ENCODE measurements at regions not wholly inside any gene's neighbourhood (a gene's known extent, or its start where the extent isn't known, plus 50 kb on each side); places are given as distances from the start of the nearest gene placed in this dataset.
"Not testable (repeated sequence)": the region's sequence is repeated elsewhere in the genome, so short reads cannot be mapped to it uniquely, and the experiment has no call there.

DNA sequence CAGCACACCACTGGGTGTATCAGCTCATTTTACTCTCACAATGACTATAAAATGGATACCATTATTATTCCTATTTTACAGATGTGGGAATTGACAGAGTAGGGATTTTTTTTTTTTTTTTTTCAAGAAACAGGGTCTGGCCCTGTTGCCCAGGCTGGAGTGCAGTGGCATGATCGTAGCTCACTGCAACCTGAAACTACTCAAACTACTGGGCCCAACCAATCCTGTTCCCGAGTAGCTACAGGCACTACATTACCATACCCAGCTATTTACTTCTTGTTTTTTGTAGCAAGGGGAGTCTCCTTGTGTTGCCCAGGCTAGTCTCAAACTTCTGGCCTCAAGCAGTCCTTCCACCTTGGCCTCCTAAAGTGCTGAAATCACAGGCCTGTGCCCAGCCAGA, 95.2 kb downstream of the LARP7 start:
- TF ChIP-seq CTCF (conservative IDR thresholded peaks at IDR 0.05; ENCODE audit: low read length), result no peak
- DNase-seq (ENCODE audit: low read depth), result no peak
- H3K4me3 ChIP-seq (ENCODE audit: low read length), result no peak overlapping the region

DNA sequence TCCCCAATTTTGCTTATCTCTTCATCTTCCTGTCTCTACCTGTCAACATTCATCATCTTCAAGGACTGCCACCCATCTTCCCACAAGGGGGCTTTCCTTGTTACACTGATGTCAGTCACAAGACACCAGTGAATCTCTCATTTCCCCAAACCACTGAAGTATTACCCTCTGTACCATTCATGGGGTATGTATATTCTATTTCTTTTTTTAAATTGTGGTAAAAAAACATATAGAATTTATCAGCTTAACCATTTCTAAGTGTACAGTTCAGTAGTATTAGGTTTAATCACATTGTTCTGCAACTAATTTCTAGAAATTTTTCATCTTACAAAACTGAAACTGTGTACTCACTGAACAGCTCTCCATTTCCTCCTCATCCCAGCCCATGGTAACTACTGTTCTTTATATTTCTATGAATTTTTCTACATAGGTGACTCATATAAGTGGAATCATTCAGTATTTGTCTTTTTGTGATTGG, 98.6 kb downstream of the LARP7 start:
- H3K4me3 ChIP-seq (ENCODE audit: low read length), result no peak overlapping the region
- no peak for TF ChIP-seq CTCF (conservative IDR thresholded peaks at IDR 0.05; ENCODE audit: low read length)
- no peak for DNase-seq (ENCODE audit: low read depth)

DNA sequence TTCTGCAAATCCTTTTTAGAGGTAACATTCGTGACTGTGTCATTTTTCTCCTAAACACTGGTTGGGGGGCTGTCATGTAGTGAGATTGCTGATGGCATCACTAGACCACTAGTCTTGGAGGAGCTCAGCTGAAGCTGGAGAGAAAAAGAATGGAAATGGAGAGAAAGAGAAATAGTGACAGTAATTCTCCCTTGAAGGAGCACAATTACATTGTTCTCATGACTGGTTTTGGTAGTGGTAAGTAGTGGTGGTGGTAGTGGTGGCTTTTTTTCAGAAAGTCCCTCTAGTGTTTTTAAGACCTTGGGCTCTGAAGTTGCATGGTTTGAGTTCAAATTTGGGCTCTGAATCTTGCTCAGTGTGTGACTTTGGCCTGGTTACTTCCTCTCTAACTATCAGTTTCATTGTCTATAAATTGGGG, 99.8 kb downstream of the LARP7 start:
- DNase-seq (ENCODE audit: low read depth), result no peak
- no peak overlapping the region for H3K4me3 ChIP-seq (ENCODE audit: low read length)
- TF ChIP-seq CTCF (conservative IDR thresholded peaks at IDR 0.05; ENCODE audit: low read length), result no peak

- no peak for TF ChIP-seq CTCF (conservative IDR thresholded peaks at IDR 0.05; ENCODE audit: low read length)
- DNase-seq (ENCODE audit: low read depth), result no peak
- no peak overlapping the region for H3K4me3 ChIP-seq (ENCODE audit: low read length)
These were observed 102.5 kb downstream of the LARP7 start for GRCh38 chr4:112739442-112739841.

- no peak for DNase-seq (ENCODE audit: low read depth)
- TF ChIP-seq CTCF (conservative IDR thresholded peaks at IDR 0.05; ENCODE audit: low read length), result no peak
- no peak overlapping the region for H3K4me3 ChIP-seq (ENCODE audit: low read length)
These were observed 110.1 kb downstream of the LARP7 start for GRCh38 chr4:112747036-112747435.

DNA sequence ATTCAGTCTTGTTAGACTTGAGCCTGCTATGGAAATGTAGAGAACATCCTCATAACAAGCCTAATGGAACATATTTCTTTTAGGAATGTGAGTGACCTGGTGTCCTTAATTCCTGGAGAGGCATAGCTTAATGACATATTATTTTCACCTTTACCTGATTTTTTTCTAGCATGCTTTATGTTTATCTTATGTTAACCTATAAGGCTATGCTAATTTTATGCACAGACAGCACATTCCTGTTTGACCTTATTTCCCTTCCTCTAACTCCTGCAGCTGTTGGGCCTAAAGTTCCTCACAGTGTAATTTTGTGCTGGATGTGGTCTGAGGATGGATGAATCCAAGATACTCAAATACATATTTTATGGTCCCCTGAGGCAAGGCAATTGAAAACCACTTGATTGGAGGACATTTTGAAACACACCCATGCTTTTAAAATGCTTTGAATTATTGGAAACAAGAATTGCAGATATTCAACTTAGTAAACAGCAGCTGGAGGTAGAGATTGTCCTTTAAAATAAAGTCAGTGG, 111.5 kb downstream of the LARP7 start:
- no peak for DNase-seq (ENCODE audit: low read depth)
- no peak for TF ChIP-seq CTCF (conservative IDR thresholded peaks at IDR 0.05; ENCODE audit: low read length)
- H3K4me3 ChIP-seq (ENCODE audit: low read length), result no peak overlapping the region

GRCh38 chr4:112750749-112751148, 113.8 kb downstream of the LARP7 start:
- not testable (repeated sequence) for DNase-seq (ENCODE audit: low read depth); H3K4me3 ChIP-seq (ENCODE audit: low read length)

- no peak overlapping the region for H3K4me3 ChIP-seq (ENCODE audit: low read length)
- no peak for TF ChIP-seq CTCF (conservative IDR thresholded peaks at IDR 0.05; ENCODE audit: low read length)
- DNase-seq (ENCODE audit: low read depth), result no peak
These were observed 114.5 kb downstream of the LARP7 start for GRCh38 chr4:112751447-112751846.

Measured in AG10803 (cell line).